Endothelial cell of hepatic sinusoid (primary cell): ENCODE measurements at regions not wholly inside any gene's neighbourhood (a gene's known extent, or its start where the extent isn't known, plus 50 kb on each side); places are given as distances from the start of the nearest gene placed in this dataset.

Experiments used
- in situ Hi-C: cut with HindIII; loops from 2 replicates; pipeline ENCODE4 v1.10.0; 2017; ENCODE audit warnings: low sequenced_read_pairs

GRCh38 chr5:32984851-32985610, 273.9 kb downstream of the NPR3 start:
- in situ Hi-C loops = no loop called here

DNA sequence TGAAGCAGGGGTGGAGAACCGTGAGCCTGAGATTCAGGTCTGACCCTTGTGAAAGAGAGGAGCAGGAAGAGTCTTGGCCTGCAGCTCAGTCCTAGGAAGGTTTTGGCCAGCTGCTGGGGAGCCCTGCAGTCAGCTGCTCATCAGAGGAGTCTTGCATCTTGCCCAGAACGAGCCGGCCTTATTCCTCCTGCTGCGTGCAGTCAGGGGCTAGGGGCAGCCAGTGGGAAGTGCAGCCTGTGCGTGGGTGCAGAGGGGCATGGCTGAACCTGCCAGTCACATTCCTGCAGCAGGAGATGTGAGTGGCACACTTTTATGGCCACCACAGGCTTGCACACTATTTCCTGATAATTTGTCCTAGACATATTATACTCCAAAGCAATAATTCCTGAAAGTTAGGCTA, 278.7 kb downstream of the NPR3 start:
- in situ Hi-C loops = no loop called here

DNA sequence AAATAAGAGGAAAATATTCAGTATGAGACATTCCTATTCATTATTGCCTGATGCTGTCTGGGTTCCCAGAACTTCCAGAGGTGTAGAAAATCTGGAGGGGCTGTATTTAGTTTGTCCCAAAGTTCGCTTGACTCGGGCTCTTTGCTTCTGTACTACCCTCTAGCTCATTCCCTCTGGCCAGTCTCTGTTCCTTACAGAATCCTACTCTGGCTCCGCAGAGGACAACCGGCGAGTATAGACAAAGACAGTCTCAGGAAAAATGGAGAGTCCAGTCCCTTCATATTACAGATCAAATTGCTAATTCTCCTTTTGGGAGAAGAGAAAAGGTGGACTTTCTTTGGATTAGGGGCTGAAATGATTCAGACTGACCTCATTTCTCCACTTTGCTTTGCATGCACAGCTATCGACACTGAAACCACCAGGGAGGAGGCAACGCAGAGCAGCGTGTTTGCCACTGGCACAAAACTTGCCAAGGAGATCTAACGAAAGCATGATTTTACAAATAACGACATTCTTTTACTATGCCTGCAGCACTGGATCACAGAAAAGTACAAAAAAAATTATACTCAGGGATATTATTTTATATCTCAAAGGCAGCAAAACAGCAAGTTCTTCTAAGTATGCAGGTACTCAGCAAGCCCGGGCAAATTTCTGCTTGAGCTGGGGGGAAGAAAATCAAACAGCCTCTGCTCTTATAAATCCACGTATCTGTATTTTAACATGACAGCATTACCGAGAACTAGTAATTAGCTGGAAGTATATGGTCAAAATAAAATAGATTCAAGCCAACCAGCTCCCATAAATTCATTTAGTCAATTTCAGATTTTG, 279.7 kb downstream of the NPR3 start:
- in situ Hi-C loops = no loop called here

DNA sequence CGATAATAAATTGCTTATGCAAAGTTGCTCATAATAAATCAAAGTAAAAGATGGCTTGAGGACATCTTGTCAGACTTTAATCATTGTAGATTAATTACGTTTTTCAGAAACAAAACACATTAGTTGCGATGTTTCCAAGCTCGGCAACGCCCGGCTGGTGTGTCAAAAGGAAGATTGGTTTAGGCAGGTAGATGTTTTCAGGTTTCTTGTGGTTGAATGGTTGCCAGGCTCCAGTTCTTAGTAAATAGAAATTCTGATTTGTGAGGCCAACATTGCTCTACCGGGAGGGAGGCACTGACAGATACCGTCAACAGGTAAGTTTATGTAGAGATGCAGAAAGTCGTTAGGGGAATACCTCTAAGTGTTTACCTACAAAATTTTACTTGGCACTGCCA, 280.3 kb downstream of the NPR3 start:
- in situ Hi-C loops = no loop called here

DNA sequence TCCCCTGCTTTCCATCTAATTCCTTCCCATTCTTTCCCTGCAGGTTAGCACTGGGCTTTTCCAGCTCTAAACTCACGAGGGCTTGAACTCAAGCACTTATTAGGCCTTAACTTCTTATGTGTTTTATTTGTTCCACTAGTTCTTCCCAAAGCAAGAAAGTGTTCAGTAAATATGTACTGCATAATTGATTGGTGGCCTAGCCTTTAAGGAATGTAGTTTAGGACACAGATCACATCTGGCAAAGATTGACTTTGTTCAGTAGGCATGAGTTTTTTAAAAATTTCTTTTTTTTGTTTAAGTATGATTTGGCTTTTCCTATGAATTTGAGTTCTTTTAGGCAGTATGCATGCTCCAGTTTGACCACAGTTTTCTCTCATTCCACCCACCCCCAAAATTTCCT, 285.2 kb downstream of the NPR3 start:
- in situ Hi-C loops = no loop called here

DNA sequence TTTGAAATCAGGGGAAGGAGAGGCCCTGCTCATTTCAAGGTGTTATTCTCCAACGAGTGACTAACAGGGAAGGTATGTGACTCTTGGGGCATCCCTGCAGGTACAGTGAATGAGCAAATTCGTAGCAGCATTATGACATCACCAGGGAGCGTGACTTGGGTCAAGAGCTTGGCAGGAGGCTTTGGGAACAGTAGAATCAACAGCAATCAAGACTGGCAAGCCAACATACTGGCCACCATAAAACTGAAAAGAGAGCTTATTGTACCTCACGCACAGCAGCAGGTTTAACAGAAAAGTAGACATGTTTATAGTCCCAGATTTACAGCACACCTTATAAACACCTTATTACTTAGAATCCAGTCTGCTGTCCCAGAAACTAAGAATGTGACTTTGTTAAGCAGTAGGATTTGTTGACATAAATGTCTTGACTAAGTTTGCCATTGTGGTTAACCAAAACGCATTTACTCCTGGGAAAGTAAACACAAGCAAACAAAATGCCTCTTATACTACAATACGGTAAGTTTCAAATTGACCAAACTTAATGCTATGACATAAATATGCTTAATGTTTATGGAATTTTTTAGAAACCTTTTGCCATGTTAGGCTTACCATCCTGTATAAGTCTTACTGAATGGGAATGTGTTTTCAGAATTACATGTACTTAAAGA, 297.8 kb downstream of the NPR3 start:
- in situ Hi-C loops = no loop called here

- in situ Hi-C loops = no loop called here
Measured at GRCh38 chr5:33010846-33011245, 299.7 kb downstream of the NPR3 start.

DNA sequence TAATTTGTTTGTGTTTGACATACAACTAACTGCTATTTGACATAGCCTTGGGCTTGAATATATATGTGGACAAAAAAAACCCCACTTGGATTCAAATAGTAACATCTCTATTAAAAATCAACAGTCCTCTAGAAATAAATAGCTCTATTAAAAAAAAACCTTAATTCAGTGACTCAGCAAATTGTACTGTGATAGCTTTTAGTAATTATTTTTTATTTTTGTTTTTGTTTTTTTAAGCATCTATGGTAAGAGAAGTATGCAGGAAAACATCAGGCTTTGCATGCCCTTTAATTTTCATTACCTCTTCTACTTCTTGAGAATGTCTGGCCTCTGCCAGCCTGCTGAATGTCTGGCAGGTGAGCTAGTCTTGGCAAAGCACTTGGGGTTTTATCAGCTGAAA, 300.7 kb downstream of the NPR3 start:
- in situ Hi-C loops = no loop called here

DNA sequence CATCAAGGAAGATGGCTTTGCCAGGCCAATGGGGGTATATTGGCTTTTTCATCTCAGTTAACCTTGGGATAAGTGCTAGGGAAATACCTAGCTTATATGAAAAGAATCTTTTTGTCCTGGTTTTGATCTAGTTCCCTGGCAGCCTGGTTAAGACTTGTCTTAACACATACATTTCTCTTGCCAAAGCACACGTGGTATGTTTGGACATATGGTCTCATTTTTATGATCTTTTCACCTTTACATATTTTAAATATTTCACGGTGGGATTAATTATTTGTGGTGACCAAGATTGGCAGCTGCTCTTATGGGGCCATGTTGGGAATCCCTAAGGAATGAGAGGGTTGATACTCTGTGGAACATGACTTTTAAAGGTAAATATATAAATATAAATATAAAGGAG, 312.5 kb downstream of the NPR3 start:
- in situ Hi-C loops = no loop called here

DNA sequence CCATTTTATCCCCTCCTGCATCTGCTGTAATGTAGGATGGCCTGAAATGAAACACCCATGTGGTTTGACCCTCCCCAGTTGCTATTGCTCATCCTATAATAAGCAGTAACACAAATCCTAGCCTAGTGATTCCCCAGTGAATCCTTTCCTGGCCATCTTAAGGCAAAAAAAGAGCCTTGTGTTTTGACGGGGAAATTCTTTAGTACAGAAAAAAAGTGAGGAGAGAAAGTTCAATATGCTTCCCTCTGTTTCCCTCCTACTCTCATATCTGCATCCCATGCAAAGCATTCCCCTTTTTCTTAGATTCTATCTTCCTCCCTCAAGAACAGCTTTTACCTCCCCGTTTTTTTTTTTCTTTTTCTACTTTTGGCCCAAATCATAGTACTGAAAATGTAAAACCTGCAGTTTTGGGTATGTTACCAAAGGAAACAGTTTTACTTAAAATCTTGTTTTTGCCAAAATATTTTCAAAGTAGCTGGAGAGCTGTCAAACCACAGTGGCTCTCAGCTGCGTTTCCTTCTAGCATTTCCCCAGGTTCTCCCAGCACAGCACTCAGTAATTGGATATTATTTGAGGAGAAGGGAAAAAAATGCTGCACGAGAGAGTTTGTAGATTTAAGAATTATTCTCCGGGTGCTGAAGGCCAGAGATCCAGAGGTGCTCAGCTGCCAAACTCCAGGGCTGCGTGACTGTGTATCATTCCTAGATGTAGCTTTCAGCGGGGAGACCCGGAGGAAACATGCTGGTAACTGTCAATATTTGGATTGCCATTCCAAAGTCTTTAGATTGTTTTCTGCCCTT, 321.4 kb downstream of the NPR3 start:
- in situ Hi-C loops = no loop called here

- in situ Hi-C loops = no loop called here
Measured at GRCh38 chr5:33033516-33033915, 322.4 kb downstream of the NPR3 start.

- in situ Hi-C loops = no loop called here
Measured at GRCh38 chr5:33034777-33035176, 323.7 kb downstream of the NPR3 start.

DNA sequence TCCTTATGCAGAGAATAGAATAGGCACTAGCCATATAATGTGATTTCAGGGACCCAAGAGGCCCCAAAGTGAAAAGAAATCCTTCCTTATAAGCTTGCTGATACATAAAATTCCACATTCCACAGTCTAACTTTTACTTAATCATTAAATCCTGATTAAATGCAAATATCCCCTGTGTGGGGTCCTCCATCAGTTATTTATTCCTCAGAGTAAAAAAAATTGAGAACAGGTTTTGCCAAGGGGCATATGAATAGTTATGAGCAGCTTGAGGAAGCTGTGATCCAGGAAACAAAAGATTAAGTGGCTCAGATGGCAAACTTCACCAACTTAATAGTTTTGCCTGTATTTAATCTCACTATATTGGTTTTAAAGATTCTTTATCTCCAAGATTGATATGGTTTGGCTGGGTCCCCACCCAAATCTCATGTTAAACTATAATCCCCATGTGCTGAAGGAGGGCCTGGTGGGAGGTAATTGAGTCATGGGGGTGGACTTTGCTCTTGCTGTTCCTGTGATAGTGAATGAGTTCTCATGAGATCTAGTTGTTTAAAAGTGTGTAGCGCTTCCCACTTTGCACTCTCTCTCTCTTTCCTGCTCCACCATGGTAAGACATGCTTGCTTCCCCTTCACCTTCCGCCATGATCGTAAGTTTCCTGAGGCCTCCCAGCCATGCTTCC, 324.9 kb downstream of the NPR3 start:
- in situ Hi-C loops = no loop called here

DNA sequence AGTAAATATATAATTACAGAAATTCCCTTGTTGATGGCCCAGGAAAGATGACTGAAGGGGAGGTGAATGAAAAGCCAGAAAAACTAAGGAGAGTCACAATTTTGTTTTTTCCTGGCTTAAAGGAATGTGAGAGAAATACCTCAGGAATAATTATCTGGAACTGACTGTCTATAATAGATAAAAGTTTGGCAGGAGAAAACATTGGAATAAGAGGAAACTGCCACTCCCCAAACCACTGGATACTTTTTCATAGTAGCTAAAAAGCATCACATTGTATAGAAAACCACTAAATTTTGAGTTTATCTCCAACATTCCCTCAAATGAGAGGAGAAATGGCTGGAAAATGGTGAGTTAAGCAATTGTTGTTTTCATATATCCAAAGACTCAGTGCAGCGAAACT, 326.0 kb downstream of the NPR3 start:
- in situ Hi-C loops = no loop called here

DNA sequence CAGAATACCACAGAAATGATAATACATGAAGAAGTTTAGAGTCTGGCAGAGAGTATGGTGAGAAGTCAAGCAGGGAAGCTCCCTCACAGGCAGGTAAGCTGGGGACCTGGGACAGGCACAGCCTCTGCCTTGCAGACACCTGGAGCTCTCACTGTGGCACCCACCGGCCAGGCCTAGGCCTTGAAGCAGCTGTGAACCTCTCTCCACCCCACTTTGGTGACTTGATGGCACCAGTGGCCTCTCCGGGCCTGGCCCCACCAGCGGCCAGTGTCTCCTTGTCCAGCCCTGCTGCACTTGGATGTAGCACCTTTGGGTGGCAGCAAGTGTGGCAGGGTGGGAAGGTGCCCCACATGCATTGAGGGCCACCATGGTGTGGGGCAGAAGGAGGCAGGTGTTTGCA, 330.5 kb downstream of the NPR3 start:
- in situ Hi-C loops = no loop called here

GRCh38 chr5:33043343-33043997, 332.3 kb downstream of the NPR3 start:
- in situ Hi-C loops = no loop called here

GRCh38 chr5:33046091-33046490, 335.0 kb downstream of the NPR3 start:
- in situ Hi-C loops = no loop called here

DNA sequence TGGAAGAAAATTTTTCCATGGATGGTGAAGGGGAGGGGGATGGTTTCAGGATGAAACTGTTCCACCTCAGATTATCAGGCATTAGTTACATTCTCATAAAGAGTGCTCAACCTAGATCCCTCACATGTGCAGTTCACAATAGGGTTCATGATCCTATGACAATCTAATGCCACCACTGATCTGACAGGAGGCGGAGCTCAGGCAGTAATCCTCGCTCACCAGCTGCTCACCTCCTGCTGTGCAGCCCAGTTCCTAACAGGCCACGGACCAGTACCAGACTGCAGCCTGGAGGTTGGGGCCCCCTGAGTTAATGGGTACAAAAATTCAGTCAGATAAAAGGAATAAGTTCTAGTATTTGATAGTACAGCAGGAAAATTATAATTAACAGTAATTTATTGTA, 337.2 kb downstream of the NPR3 start:
- in situ Hi-C loops = no loop called here

GRCh38 chr5:33049298-33049697, 338.2 kb downstream of the NPR3 start:
- in situ Hi-C loops = no loop called here

- in situ Hi-C loops = loop anchor here (5.0 kb wide), 1 partner anchor 52 kb away; no protein-coding TSS in a partner anchor
Measured at GRCh38 chr5:33049842-33050241, 338.7 kb downstream of the NPR3 start.
